Breast epithelium (tissue), 4 donors: ENCODE measurements at regions not wholly inside any gene's neighbourhood (a gene's known extent, or its start where the extent isn't known, plus 50 kb on each side); places are given as distances from the start of the nearest gene placed in this dataset.

Experiments
- DNase-seq, 2 donors: peaks; one replicate each; pipeline ENCODE4 v3.0.0-alpha.2; 2019; ENCODE audit warnings: low spot score in 2 of 2
- H3K27ac ChIP-seq, 2 donors: fragments of 200-600 bp; sonication (generic) in 1 of 2; one replicate each; pipeline ENCODE4 v1.5.1; 2016 to 2019; ENCODE audit warnings: mild to moderate bottlenecking in 1 of 2
- H3K27me3 ChIP-seq, 2 donors: fragments of 200-600 bp; sonication (generic) in 1 of 2; one replicate each; pipeline versions ENCODE4 v1.5.1 to v1.6.0; 2017 to 2019; ENCODE audit warnings: control low read depth in 1 of 2, mild to moderate bottlenecking in 1 of 2
- H3K36me3 ChIP-seq: fragments of 200-600 bp; one replicate; pipeline ENCODE4 v1.5.1; 2019
- H3K4me1 ChIP-seq, 2 donors: fragments of 200-600 bp; sonication (generic); one replicate each; pipeline ENCODE4 v1.5.1; 2016 to 2019; ENCODE audit warnings: control low read depth in 1 of 2
- H3K4me3 ChIP-seq, 3 donors: fragments of 200-600 bp; sonication (generic); 1 replicate in 2 of 3; 2 replicates in 1 of 3; pipeline ENCODE4 v1.5.1; 2016 to 2019; ENCODE audit warnings: mild to moderate bottlenecking in 3 of 3, moderate library complexity in 2 of 3
- H3K9me3 ChIP-seq, 2 donors: fragments of 200-600 bp; sonication (generic) in 1 of 2; one replicate each; pipeline ENCODE4 v1.5.1; 2016 to 2019; ENCODE audit warnings: control low read depth in 1 of 2
- POLR2A ChIP-seq: fragments of 450-650 bp; IDR thresholded peaks from one replicate; pipeline ENCODE4 v1.6.1; 2016; ENCODE audit warnings: antibody characterized with exemption, mild to moderate bottlenecking, moderate library complexity
- POLR2AphosphoS5 ChIP-seq, 3 donors: sonication (generic); formaldehyde crosslinking; IDR thresholded peaks; one replicate each; pipeline ENCODE4 v1.6.1; 2017; ENCODE audit warnings: antibody characterized with exemption in 3 of 3
- intact Hi-C: fragments of 100-400 bp; cut with DNase I; formaldehyde crosslinking; loops from one replicate; pipeline ENCODE4 v1.15.1; 2023; ENCODE audit warnings: low total_unique reads
- TF ChIP-seq, protein P1 (sequence below), 3 donors: fragments of 450-650 bp; IDR thresholded peaks; one replicate each; pipeline ENCODE4 v1.5.1; 2016 to 2017; ENCODE audit warnings: antibody characterized with exemption in 3 of 3, mild to moderate bottlenecking in 3 of 3, moderate library complexity in 3 of 3

DNA sequence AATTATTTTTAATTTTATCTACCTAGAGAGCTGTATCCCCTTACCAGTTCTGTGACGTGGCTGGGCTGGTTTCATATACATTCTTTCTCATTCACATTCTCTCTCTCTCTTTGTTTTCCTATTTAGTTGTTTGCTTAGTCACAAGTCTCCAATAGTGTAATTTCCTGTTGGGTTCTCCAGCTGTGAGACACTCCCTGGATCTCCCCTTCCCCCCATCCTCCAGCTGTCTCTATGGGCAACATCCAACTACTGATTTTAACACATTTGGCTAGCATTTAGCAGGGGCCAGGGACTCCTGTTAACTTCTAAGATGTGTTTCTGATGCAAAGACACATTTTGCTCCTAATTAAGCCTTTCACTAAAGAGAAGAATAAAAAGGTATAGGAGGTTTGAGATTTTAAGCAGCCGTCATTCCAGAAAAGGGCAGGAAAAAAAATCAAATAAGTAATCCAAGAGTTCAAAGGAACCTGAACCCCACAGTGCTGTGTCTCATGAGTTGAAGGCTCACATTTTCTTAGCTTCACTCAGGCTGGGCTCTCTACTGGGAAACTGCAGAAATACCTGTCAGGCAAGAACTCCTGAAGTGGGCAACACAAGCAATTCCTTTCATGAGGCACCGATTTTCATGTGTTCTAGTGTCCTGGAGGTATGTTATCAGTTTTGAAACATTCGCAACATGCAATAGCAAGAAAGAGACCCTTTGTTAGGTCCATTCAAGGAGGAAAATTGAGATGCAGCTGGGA, 198.7 kb upstream of the C9orf72 start:
- no peak overlapping the region for H3K27ac ChIP-seq
- no peaks in the 10 kb centered on the region for H3K27me3 ChIP-seq
- no peaks in the 10 kb centered on the region for H3K4me1 ChIP-seq
- H3K4me3 ChIP-seq = no peak overlapping the region
- H3K9me3 ChIP-seq = no peaks in the 10 kb centered on the region
- DNase-seq = no peak
- no peaks in the 10 kb centered on the region for H3K36me3 ChIP-seq
- TF ChIP-seq, protein P1, sequence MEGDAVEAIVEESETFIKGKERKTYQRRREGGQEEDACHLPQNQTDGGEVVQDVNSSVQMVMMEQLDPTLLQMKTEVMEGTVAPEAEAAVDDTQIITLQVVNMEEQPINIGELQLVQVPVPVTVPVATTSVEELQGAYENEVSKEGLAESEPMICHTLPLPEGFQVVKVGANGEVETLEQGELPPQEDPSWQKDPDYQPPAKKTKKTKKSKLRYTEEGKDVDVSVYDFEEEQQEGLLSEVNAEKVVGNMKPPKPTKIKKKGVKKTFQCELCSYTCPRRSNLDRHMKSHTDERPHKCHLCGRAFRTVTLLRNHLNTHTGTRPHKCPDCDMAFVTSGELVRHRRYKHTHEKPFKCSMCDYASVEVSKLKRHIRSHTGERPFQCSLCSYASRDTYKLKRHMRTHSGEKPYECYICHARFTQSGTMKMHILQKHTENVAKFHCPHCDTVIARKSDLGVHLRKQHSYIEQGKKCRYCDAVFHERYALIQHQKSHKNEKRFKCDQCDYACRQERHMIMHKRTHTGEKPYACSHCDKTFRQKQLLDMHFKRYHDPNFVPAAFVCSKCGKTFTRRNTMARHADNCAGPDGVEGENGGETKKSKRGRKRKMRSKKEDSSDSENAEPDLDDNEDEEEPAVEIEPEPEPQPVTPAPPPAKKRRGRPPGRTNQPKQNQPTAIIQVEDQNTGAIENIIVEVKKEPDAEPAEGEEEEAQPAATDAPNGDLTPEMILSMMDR (IDR thresholded peaks at IDR 0.05) = no peak
- TF ChIP-seq POLR2A (no peak), POLR2AphosphoS5 (IDR thresholded peaks at IDR 0.05) (no peak)
- intact Hi-C loops = no loop called here

DNA sequence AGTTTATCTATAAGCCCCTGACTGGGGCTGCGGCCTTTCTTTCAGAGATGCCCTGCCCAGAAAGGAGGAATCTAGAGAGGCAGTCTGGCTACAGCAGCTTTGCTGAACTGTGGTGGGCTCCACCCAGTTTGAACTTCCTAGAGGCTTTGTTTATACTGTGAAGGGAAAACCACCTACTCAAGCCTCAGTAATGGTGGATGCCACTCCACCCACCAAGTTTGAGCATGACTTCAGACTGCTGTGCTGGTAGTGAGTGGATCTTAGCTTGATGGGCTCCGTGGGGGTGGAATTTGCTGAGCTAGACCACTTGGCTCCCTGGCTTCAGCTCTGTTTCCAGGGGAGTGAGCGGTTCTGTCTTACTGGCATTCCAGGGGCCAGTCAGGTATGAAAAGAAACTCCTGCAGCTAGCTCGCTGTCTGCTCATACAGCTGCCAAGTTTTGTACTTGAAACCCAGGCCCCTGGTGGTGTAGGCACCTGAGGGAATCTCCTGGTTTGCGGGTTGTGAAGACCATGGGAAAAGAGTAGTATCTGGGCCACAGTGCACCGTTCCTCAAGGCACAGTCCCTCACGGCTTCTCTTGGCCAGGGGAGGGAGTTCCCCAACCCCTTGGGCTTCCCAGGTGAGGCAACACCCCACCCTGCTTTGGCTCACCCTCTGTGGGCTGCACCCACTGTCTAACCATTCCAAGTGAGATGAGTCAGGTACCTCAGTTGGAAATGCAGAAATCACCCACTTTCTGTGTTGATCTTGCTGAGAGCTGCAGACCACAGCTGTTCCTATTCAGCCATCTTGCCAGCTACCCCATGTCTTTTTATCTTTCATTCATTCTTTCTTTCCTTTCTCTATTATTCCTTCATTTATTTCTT, 211.8 kb upstream of the C9orf72 start:
- no peak overlapping the region for H3K4me3 ChIP-seq
- peaks cover 0 to 5% of the 10 kb centered on the region in 2 donors for H3K9me3 ChIP-seq
- TF ChIP-seq, protein P1 (IDR thresholded peaks at IDR 0.05) = no peak
- no peak for TF ChIP-seq POLR2AphosphoS5 (IDR thresholded peaks at IDR 0.05)
- no peak for TF ChIP-seq POLR2A
- no peak for DNase-seq
- intact Hi-C loops = no loop called here
- no peak overlapping the region for H3K27ac ChIP-seq
- no peaks in the 10 kb centered on the region for H3K36me3 ChIP-seq
- no peaks in the 10 kb centered on the region for H3K4me1 ChIP-seq
- no peaks in the 10 kb centered on the region for H3K27me3 ChIP-seq

DNA sequence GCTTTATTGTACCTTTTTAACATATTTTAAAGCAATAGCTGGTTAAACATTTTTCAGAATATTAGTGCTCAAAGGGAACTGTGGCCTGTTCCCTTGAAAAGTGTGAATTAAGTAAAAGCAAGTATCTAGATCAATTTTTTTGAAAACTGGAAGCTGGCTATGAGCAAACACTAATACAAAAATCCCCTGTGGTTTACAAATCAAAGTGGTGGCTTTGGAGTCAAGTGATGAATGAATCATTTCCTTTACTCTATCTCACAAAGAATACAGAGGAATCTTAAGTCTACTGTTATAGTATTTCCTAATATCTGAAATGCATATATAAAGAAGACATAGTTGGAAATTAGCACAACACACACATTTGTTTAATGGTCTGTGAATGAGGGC, 212.4 kb upstream of the C9orf72 start:
- Histone ChIP-seq H3K4me3 (no peak overlapping the region), H3K27me3 (no peaks in the 10 kb centered on the region), H3K9me3 (peaks cover 0 to 5% of the 10 kb centered on the region in 2 donors), H3K36me3 (no peaks in the 10 kb centered on the region), H3K27ac (no peak overlapping the region), H3K4me1 (no peaks in the 10 kb centered on the region)
- DNase-seq = no peak
- intact Hi-C loops = no loop called here
- TF ChIP-seq, protein P1 (IDR thresholded peaks at IDR 0.05) = no peak
- TF ChIP-seq POLR2AphosphoS5 (IDR thresholded peaks at IDR 0.05) (no peak), POLR2A (no peak)

DNA sequence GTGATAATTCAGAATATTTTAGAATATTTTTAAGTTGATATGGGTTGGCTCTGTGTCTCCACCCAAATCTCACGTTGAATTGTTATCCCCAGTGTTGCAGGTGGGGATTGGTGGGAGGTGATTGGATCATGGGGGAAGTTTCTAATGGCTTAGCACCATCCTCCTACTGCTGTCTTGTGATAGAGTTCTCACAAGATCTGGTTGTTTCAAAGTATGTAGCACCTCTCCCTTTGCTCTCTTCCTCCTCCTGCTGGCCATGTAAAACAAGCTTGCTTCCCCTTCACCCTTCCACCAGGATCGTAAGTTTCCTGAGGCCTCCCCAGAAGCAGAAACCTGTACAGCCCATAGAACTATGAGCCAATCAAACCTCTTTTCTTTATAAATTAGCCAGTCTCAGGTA, 214.6 kb upstream of the C9orf72 start:
- no peak for DNase-seq
- TF ChIP-seq, protein P1 (IDR thresholded peaks at IDR 0.05) = no peak
- TF ChIP-seq POLR2A = no peak
- no peak for TF ChIP-seq POLR2AphosphoS5 (IDR thresholded peaks at IDR 0.05)
- H3K9me3 ChIP-seq = peaks cover 0 to 5% of the 10 kb centered on the region in 2 donors
- no peak overlapping the region for H3K4me3 ChIP-seq
- no peak overlapping the region for H3K27ac ChIP-seq
- H3K36me3 ChIP-seq = no peaks in the 10 kb centered on the region
- H3K4me1 ChIP-seq = no peaks in the 10 kb centered on the region
- intact Hi-C loops = no loop called here
- no peaks in the 10 kb centered on the region for H3K27me3 ChIP-seq

DNA sequence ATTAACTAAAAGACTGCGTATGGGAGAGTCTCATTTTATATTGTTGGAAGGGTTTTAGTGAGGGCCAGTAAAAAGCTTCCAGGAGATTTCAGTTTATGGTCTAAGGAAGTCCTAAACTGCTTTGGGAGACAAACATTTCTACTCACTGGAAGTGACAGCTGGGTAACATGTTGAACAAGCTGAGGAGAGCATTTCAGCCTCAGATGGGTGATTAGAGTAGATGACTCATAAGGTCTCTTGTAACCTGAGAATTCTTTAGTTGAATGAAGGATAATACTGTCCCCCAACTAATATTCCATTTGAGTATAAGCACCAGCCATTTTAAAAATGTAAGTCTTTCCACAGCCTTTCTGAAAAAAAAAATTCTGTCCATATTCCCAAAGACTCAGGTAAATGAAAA, 218.0 kb upstream of the C9orf72 start:
- intact Hi-C loops = no loop called here
- TF ChIP-seq, protein P1 (IDR thresholded peaks at IDR 0.05) = no peak
- TF ChIP-seq POLR2AphosphoS5 (IDR thresholded peaks at IDR 0.05) (no peak), POLR2A (no peak)
- H3K4me3 ChIP-seq = no peak overlapping the region

More for the DNA sequence above, 218.0 kb upstream of the C9orf72 start:
- no peak for DNase-seq
- no peaks in the 10 kb centered on the region for H3K4me1 ChIP-seq
- H3K9me3 ChIP-seq = peaks cover 0 to 5% of the 10 kb centered on the region in 2 donors
- no peak overlapping the region for H3K27ac ChIP-seq
- H3K27me3 ChIP-seq = no peaks in the 10 kb centered on the region
- no peaks in the 10 kb centered on the region for H3K36me3 ChIP-seq
